B cell (primary cell): ENCODE measurements at regions not wholly inside any gene's neighbourhood (a gene's known extent, or its start where the extent isn't known, plus 50 kb on each side); places are given as distances from the start of the nearest gene placed in this dataset.

Experiments used
- ATAC-seq: fragments of 200-7000 bp; cut with Tn5 transposase; one replicate; pipeline ENCODE4 v1.10.0; 2021; ENCODE audit warnings: low read depth, mild to moderate bottlenecking, moderate number of reproducible peaks, moderate library complexity
- CTCF ChIA-PET: fragments of 350-600 bp; sonication (Branson Sonifier 250); formaldehyde crosslinking; loops from one replicate; lab custom pipeline; 2021; ENCODE audit warnings: antibody characterized with exemption, inconsistent platforms; lab: Charles Lee
- POLR2A ChIA-PET: fragments of 350-600 bp; sonication (Branson Sonifier 250); formaldehyde crosslinking; loops from one replicate; lab custom pipeline; 2021; ENCODE audit warnings: antibody characterized with exemption; lab: Charles Lee
- DNase-seq: peaks from one replicate; pipeline ENCODE4 v3.0.0; 2013
- H2AFZ ChIP-seq: 2 replicates; pipeline ENCODE4 v1.6.1; 2012; ENCODE audit warnings: mild to moderate bottlenecking, low read depth, low read length; ENCODE audit not compliant: insufficient read depth, poor library complexity, severe bottlenecking
- H3K27ac ChIP-seq, 2 donors: 1 replicate in 1 of 2; 2 replicates in 1 of 2; pipeline ENCODE4 v1.5.1; 2012 to 2013; ENCODE audit warnings: low read length in 2 of 2, mild to moderate bottlenecking in 2 of 2, moderate library complexity in 1 of 2
- H3K27me3 ChIP-seq, 4 experiments: fragments of 200-600 bp in 1 of 4; sonication (generic) in 1 of 4; replicated peaks in 1 of 4; 1 replicate in 2 of 4; 2 replicates in 2 of 4; pipeline versions ENCODE4 v1.6.1 to v1.7.0; 2013 to 2016; ENCODE audit warnings: low read length in 3 of 4, mild to moderate bottlenecking in 2 of 4, mixed read lengths in 1 of 4, moderate library complexity in 1 of 4; ENCODE audit not compliant: insufficient read depth in 4 of 4, control insufficient read depth in 3 of 4; ENCODE audit errors: control extremely low read depth in 1 of 4
- H3K36me3 ChIP-seq, 2 experiments: replicated peaks in 1 of 2; 1 replicate in 1 of 2; 2 replicates in 1 of 2; pipeline versions ENCODE4 v1.6.1 to v1.7.1; 2013; ENCODE audit warnings: low read length in 1 of 2; ENCODE audit not compliant: insufficient read depth in 2 of 2, control insufficient read depth in 1 of 2; ENCODE audit errors: control extremely low read depth in 1 of 2, extremely low read depth in 1 of 2
- H3K4me1 ChIP-seq, 2 donors: fragments of 200-600 bp in 1 of 2; sonication (generic) in 1 of 2; 1 replicate in 1 of 2; 2 replicates in 1 of 2; pipeline versions ENCODE4 v1.5.1 to v1.6.1; 2013 to 2017; ENCODE audit warnings: low read length in 2 of 2; ENCODE audit not compliant: control insufficient read depth in 2 of 2, insufficient read depth in 2 of 2
- H3K4me2 ChIP-seq: replicated peaks from 2 replicates; pipeline ENCODE3; 2012; ENCODE audit warnings: mild to moderate bottlenecking, low read depth, low read length; ENCODE audit not compliant: poor library complexity, severe bottlenecking
- H3K4me3 ChIP-seq, 5 experiments: fragments of 200-600 bp in 1 of 5; sonication (generic) in 1 of 5; 1 replicate in 3 of 5; 2 replicates in 2 of 5; pipeline versions ENCODE4 v1.5.1 to v1.7.0; 2011 to 2016; ENCODE audit warnings: low read length in 4 of 5, mild to moderate bottlenecking in 4 of 5, low read depth in 2 of 5, control low read depth in 1 of 5, moderate library complexity in 1 of 5; ENCODE audit not compliant: insufficient read depth in 1 of 5; ENCODE audit errors: control extremely low read depth in 1 of 5, extremely low read depth in 1 of 5
- H3K79me2 ChIP-seq: fragments of 200-600 bp; sonication (generic); one replicate; pipeline ENCODE4 v1.6.0; 2016; ENCODE audit warnings: low read length; ENCODE audit not compliant: control insufficient read depth, insufficient read depth
- H3K9ac ChIP-seq: fragments of 200-600 bp; sonication (generic); 2 replicates; pipeline ENCODE4 v1.6.1; 2017; ENCODE audit warnings: mild to moderate bottlenecking, low read length, moderate library complexity
- H3K9me3 ChIP-seq, 3 donors: one replicate each; pipeline versions ENCODE4 v1.6.1 to v1.7.1; 2013; ENCODE audit warnings: low read length in 2 of 3; ENCODE audit not compliant: control insufficient read depth in 2 of 3, insufficient read depth in 1 of 3; ENCODE audit errors: control extremely low read depth in 1 of 3
- H4K20me1 ChIP-seq: 2 replicates; pipeline ENCODE4 v1.6.0; 2012; ENCODE audit warnings: mild to moderate bottlenecking, low read length; ENCODE audit not compliant: insufficient read depth, control insufficient read depth, poor library complexity, severe bottlenecking
- H3K27ac Mint-ChIP-seq: one replicate; pipeline ENCODE4 v1.8.0; 2021; ENCODE audit warnings: mixed read lengths
- H3K27me3 Mint-ChIP-seq: one replicate; pipeline ENCODE4 v1.8.0; 2021; ENCODE audit warnings: mixed read lengths
- H3K4me1 Mint-ChIP-seq: one replicate; pipeline ENCODE4 v1.8.0; 2021; ENCODE audit warnings: mixed read lengths
- H3K4me3 Mint-ChIP-seq: one replicate; pipeline ENCODE4 v1.8.0; 2021; ENCODE audit warnings: mixed read lengths
- H3K9me3 Mint-ChIP-seq: one replicate; pipeline ENCODE4 v1.8.0; 2022; ENCODE audit warnings: mixed read lengths; ENCODE audit not compliant: insufficient read depth
- EZH2 ChIP-seq: IDR thresholded peaks from 2 replicates; pipeline ENCODE4 v1.6.1; 2012; ENCODE audit warnings: borderline replicate concordance, low read depth, mild to moderate bottlenecking, moderate library complexity, low read length; ENCODE audit not compliant: insufficient read depth, poor library complexity, severe bottlenecking
- WGBS: methylation state at CpG from one replicate; pipeline ENCODE4 v1.1.5; 2013; ENCODE audit warnings: missing lambda C conversion rate; ENCODE audit not compliant: insufficient coverage; 5-methylcytosine and 5-hydroxymethylcytosine counted together
- intact Hi-C: fragments of 100-400 bp; cut with micrococcal nuclease; formaldehyde crosslinking; loops from one replicate; pipeline ENCODE4 v1.10.0; 2022
- TF ChIP-seq, protein P1 (sequence below): fragments of 200-600 bp; IDR thresholded peaks from one replicate; pipeline ENCODE4 v1.8.0; 2022; ENCODE audit warnings: antibody characterized with exemption, mild to moderate bottlenecking

DNA sequence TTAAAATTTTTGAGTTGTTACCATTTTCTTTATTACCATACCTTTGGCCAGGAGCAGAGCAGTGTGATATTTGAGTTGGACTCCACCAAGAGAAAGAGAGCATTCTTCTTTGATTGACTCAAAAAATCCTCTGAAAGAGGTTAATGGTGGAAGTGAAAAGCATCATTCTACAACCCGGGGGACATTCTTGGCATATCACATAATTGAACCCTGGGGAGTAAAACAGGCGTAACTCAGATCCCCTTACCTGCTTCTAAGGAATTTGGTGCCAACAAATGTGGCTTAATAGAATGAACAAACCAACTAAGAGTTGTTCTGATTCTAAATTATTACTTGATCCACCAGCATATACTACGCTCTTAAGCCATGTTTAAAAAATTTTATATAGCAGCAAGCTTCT lies 351.1 kb upstream of the DEPDC1 start:
- Mint-ChIP-seq H3K27me3 (no peaks in the 10 kb centered on the region), H3K9me3 (peaks cover 2% of the 10 kb centered on the region), H3K4me1 (no peaks in the 10 kb centered on the region), H3K4me3 (no peak overlapping the region), H3K27ac (no peak overlapping the region)
- intact Hi-C loops: no loop called here
- TF ChIP-seq EZH2: no peak
- TF ChIP-seq, protein P1, sequence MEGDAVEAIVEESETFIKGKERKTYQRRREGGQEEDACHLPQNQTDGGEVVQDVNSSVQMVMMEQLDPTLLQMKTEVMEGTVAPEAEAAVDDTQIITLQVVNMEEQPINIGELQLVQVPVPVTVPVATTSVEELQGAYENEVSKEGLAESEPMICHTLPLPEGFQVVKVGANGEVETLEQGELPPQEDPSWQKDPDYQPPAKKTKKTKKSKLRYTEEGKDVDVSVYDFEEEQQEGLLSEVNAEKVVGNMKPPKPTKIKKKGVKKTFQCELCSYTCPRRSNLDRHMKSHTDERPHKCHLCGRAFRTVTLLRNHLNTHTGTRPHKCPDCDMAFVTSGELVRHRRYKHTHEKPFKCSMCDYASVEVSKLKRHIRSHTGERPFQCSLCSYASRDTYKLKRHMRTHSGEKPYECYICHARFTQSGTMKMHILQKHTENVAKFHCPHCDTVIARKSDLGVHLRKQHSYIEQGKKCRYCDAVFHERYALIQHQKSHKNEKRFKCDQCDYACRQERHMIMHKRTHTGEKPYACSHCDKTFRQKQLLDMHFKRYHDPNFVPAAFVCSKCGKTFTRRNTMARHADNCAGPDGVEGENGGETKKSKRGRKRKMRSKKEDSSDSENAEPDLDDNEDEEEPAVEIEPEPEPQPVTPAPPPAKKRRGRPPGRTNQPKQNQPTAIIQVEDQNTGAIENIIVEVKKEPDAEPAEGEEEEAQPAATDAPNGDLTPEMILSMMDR: no peak
- H3K27ac ChIP-seq: no peak overlapping the region
- H2AFZ ChIP-seq: no peak overlapping the region
- no peak overlapping the region for H3K4me2 ChIP-seq
- H3K9me3 ChIP-seq: peaks cover 0 to 1% (median 0%) of the 10 kb centered on the region in 3 donors
- no peaks in the 10 kb centered on the region for H3K36me3 ChIP-seq
- no peak for DNase-seq
- no CpG with 5 or more reads among the region's 3 CpGs for WGBS
- no peak overlapping the region for H3K4me3 ChIP-seq
- H3K4me1 ChIP-seq: no peaks in the 10 kb centered on the region
- no peaks in the 10 kb centered on the region for H3K27me3 ChIP-seq
- POLR2A ChIA-PET: no interaction called here
- H3K79me2 ChIP-seq: no peaks in the 10 kb centered on the region
- no peak for ATAC-seq
- H3K9ac ChIP-seq: no peak overlapping the region
- no peaks in the 10 kb centered on the region for H4K20me1 ChIP-seq
- CTCF ChIA-PET: no interaction called here

DNA sequence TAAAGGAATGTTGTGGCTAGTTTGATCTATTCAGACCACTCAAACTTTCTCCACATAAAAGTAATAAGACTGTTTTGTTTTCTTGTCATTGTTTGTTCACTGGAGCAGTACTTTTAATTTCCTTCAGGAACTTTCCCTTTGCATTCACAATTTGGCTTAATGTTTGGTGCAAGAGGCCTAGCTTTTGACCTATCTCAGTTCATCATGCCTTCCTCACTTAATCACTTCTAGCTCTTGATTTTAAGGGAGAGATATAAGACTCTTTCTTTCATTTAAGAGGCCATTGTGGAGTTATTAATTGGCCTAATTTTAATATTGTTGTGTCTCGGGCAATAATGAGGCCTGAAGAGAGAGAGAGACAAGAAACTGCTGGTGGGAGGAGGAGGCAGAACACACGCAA lies 371.7 kb upstream of the DEPDC1 start:
- Histone ChIP-seq H3K4me1 (no peaks in the 10 kb centered on the region), H3K27me3 (no peaks in the 10 kb centered on the region), H3K36me3 (no peaks in the 10 kb centered on the region), H3K27ac (no peak overlapping the region), H3K79me2 (no peaks in the 10 kb centered on the region), H2AFZ (no peak overlapping the region), H4K20me1 (no peaks in the 10 kb centered on the region), H3K9ac (no peak overlapping the region), H3K4me3 (no peak overlapping the region), H3K4me2 (no peak overlapping the region), H3K9me3 (peaks cover 0 to 6% (median 1%) of the 10 kb centered on the region in 3 donors)
- no peak for ATAC-seq
- ChIA-PET CTCF (no interaction called here), POLR2A (no interaction called here)
- no peak for DNase-seq
- TF ChIP-seq, protein P1: no peak
- TF ChIP-seq EZH2: no peak
- Mint-ChIP-seq H3K27me3 (no peaks in the 10 kb centered on the region), H3K27ac (no peak overlapping the region), H3K4me3 (no peak overlapping the region), H3K9me3 (peaks cover 3% of the 10 kb centered on the region), H3K4me1 (no peaks in the 10 kb centered on the region)
- intact Hi-C loops: no loop called here
- no CpG with 5 or more reads among the region's 2 CpGs for WGBS
